ENCODE measurements at regions not wholly inside any gene's neighbourhood (a gene's known extent, or its start where the extent isn't known, plus 50 kb on each side); places are given as distances from the start of the nearest gene placed in this dataset.

GRCh38 chr18:60279391-60279790 lies 93.2 kb downstream of the MC4R start:
- TF ChIP-seq CTCF (IDR thresholded peaks at IDR 0.05) (no peak), POLR2A (IDR thresholded peaks at IDR 0.05) (no peak)
